ENCODE measurements at regions not wholly inside any gene's neighbourhood (a gene's known extent, or its start where the extent isn't known, plus 50 kb on each side); places are given as distances from the start of the nearest gene placed in this dataset.
"Not testable (repeated sequence)": the region's sequence is repeated elsewhere in the genome, so short reads cannot be mapped to it uniquely, and the experiment has no call there.

- H3K36me3 Mint-ChIP-seq (ENCODE audit: low read depth): peaks cover 10% of the 10 kb centered on the region
- TF ChIP-seq, protein P1, sequence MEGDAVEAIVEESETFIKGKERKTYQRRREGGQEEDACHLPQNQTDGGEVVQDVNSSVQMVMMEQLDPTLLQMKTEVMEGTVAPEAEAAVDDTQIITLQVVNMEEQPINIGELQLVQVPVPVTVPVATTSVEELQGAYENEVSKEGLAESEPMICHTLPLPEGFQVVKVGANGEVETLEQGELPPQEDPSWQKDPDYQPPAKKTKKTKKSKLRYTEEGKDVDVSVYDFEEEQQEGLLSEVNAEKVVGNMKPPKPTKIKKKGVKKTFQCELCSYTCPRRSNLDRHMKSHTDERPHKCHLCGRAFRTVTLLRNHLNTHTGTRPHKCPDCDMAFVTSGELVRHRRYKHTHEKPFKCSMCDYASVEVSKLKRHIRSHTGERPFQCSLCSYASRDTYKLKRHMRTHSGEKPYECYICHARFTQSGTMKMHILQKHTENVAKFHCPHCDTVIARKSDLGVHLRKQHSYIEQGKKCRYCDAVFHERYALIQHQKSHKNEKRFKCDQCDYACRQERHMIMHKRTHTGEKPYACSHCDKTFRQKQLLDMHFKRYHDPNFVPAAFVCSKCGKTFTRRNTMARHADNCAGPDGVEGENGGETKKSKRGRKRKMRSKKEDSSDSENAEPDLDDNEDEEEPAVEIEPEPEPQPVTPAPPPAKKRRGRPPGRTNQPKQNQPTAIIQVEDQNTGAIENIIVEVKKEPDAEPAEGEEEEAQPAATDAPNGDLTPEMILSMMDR (conservative IDR thresholded peaks at IDR 0.05): peak; percentile 48
- H3K4me1 Mint-ChIP-seq: no peaks in the 10 kb centered on the region
- no peaks in the 10 kb centered on the region for H3K27me3 Mint-ChIP-seq (ENCODE audit: low read depth)
- peaks cover 15% of the 10 kb centered on the region for H3K9me3 Mint-ChIP-seq
- no peak overlapping the region for H3K4me3 Mint-ChIP-seq
- no peak overlapping the region for H3K27ac Mint-ChIP-seq (ENCODE audit: unreplicated experiment)
- DNase-seq (ENCODE audit: low read depth, low spot score): no peak
Observed at GRCh38 chr5:108451269-108451668, 69.4 kb upstream of the FBXL17 start.

GRCh38 chr5:108444130-108444529 lies 62.2 kb upstream of the FBXL17 start:
- not testable (repeated sequence) for H3K27ac Mint-ChIP-seq (ENCODE audit: unreplicated experiment); H3K4me3 Mint-ChIP-seq; H3K27me3 Mint-ChIP-seq (ENCODE audit: low read depth); H3K36me3 Mint-ChIP-seq (ENCODE audit: low read depth); H3K4me1 Mint-ChIP-seq; H3K9me3 Mint-ChIP-seq; DNase-seq (ENCODE audit: low read depth, low spot score)

DNA sequence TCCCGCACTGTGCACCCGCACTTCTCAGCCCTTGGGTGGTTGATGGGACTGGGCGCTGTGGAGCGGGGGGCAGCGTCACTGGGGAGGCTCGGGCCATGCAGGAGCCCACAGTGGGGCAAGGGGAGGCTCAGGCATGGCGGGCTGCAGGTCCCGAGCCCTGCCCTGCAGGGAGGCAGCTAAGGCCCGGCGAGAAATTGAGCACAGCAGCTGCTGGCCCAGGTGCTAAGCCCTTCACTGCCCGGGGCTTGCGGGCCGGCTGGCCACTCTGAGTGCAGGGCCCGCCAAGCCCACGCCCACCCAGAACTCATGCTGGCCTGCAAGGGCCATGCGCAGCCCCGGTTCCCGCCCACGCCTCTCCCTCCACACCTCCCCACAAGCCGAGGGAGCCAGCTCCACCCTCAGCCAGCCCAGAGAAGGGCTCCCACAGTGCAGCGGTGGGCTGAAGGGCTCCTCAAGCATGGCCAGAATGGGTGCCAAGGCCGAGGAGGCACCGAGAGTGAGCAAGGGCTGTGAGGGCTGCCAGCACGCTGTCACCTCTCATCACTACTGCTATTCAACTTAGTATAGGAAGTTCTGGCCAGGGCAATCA lies 60.3 kb upstream of the FBXL17 start:
- not testable (repeated sequence) for H3K4me1 Mint-ChIP-seq; H3K4me3 Mint-ChIP-seq; H3K27me3 Mint-ChIP-seq (ENCODE audit: low read depth); H3K36me3 Mint-ChIP-seq (ENCODE audit: low read depth); DNase-seq (ENCODE audit: low read depth, low spot score); H3K27ac Mint-ChIP-seq (ENCODE audit: unreplicated experiment); H3K9me3 Mint-ChIP-seq

GRCh38 chr5:108437425-108437824 lies 55.5 kb upstream of the FBXL17 start:
- H3K4me3 Mint-ChIP-seq: no peak overlapping the region
- H3K27me3 Mint-ChIP-seq (ENCODE audit: low read depth): no peaks in the 10 kb centered on the region
- no peak for DNase-seq (ENCODE audit: low read depth, low spot score)
- H3K9me3 Mint-ChIP-seq: peaks cover 5% of the 10 kb centered on the region
- TF ChIP-seq, protein P1 (conservative IDR thresholded peaks at IDR 0.05): no peak
- peaks cover 10% of the 10 kb centered on the region for H3K36me3 Mint-ChIP-seq (ENCODE audit: low read depth)
- H3K4me1 Mint-ChIP-seq: peaks cover 8% of the 10 kb centered on the region
- no peak overlapping the region for H3K27ac Mint-ChIP-seq (ENCODE audit: unreplicated experiment)

DNA sequence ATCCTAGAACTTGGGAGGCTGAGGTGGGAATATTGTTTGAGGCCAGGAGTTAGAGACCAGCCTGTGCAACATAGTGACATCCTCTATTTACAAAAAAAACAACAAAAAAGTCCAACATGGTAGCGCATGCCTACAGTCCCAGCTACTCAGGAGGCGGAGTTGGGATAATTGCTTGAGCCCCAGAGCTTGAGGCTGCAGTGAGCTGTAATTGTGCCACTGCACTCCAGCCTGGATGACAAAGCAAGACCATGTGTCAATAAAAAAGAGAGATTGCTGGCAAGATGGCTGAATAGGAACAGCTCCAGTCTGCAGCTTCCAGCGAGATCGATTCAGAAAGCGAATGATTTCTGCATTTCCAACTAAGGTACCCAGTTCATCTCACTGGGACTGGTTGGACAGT lies 54.8 kb upstream of the FBXL17 start:
- TF ChIP-seq, protein P1 (conservative IDR thresholded peaks at IDR 0.05): no peak
- DNase-seq (ENCODE audit: low read depth, low spot score): no peak
- peaks cover 10% of the 10 kb centered on the region for H3K36me3 Mint-ChIP-seq (ENCODE audit: low read depth)
- H3K4me3 Mint-ChIP-seq: no peak overlapping the region
- peak overlapping the region; percentile 10 for H3K27ac Mint-ChIP-seq (ENCODE audit: unreplicated experiment)
- no peaks in the 10 kb centered on the region for H3K27me3 Mint-ChIP-seq (ENCODE audit: low read depth)
- H3K4me1 Mint-ChIP-seq: peaks cover 8% of the 10 kb centered on the region
- H3K9me3 Mint-ChIP-seq: peaks cover 5% of the 10 kb centered on the region

DNA sequence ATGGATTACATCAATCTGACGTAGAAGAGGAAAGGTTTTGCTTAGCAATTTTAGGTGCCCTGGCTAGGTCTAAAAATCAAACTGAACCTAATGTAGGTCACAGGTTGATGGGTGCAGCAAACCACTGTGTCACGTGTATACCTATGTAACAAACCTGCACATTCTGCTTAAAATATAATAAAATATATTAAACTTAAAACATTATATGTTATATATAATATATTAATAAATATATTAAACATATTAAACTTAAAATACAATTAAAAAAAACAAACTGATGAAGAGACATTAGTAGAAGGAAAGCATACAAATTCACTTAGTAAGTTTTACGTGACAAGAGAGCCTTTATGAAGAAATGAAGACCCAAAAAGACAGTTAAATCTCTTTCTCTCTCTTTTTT lies 51.7 kb upstream of the FBXL17 start:
- Mint-ChIP-seq H3K27ac (ENCODE audit: unreplicated experiment) (no peak overlapping the region), H3K4me3 (no peak overlapping the region), H3K36me3 (ENCODE audit: low read depth) (no peaks in the 10 kb centered on the region), H3K27me3 (ENCODE audit: low read depth) (no peaks in the 10 kb centered on the region), H3K9me3 (peaks cover 2% of the 10 kb centered on the region), H3K4me1 (peaks cover 8% of the 10 kb centered on the region)
- TF ChIP-seq, protein P1 (conservative IDR thresholded peaks at IDR 0.05): no peak
- no peak for DNase-seq (ENCODE audit: low read depth, low spot score)

Data from neural crest cell (in vitro differentiated cells).